HUES6 (cell line): ENCODE measurements at regions not wholly inside any gene's neighbourhood (a gene's known extent, or its start where the extent isn't known, plus 50 kb on each side); places are given as distances from the start of the nearest gene placed in this dataset.

Experiments used
- H3K27ac ChIP-seq: 2 replicates; pipeline ENCODE4 v1.7.0; 2013; ENCODE audit warnings: low read depth, mild to moderate bottlenecking, low read length, inconsistent platforms
- H3K27me3 ChIP-seq: 2 replicates; pipeline ENCODE4 v1.6.1; 2013; ENCODE audit warnings: low read length; ENCODE audit not compliant: control insufficient read depth, insufficient read depth
- H3K36me3 ChIP-seq: 2 replicates; pipeline ENCODE4 v1.6.1; 2013; ENCODE audit warnings: low read length; ENCODE audit not compliant: control insufficient read depth, insufficient read depth
- H3K4me1 ChIP-seq: 2 replicates; pipeline ENCODE4 v1.6.1; 2013; ENCODE audit warnings: low read length; ENCODE audit not compliant: control insufficient read depth, insufficient read depth
- H3K4me3 ChIP-seq: 2 replicates; pipeline ENCODE4 v1.5.1; 2013; ENCODE audit warnings: low read depth, low read length
- H3K9ac ChIP-seq: one replicate; pipeline ENCODE4 v1.6.1; 2013; ENCODE audit warnings: mild to moderate bottlenecking, low read length
- H3K9me3 ChIP-seq: 2 replicates; pipeline ENCODE4 v1.6.1; 2013; ENCODE audit warnings: low read depth, low read length; ENCODE audit not compliant: control insufficient read depth, insufficient read depth

- H3K36me3 ChIP-seq = no peaks in the 10 kb centered on the region
- H3K27me3 ChIP-seq = no peaks in the 10 kb centered on the region
- H3K4me1 ChIP-seq = no peaks in the 10 kb centered on the region
- H3K9ac ChIP-seq = no peak overlapping the region
- H3K9me3 ChIP-seq = no peaks in the 10 kb centered on the region
- H3K4me3 ChIP-seq = no peak overlapping the region
- H3K27ac ChIP-seq = no peak overlapping the region
These were observed 326.4 kb downstream of the MEI4 start for GRCh38 chr6:77979204-77979603.

GRCh38 chr6:77986380-77987034 lies 333.7 kb downstream of the MEI4 start:
- no peaks in the 10 kb centered on the region for H3K27me3 ChIP-seq
- no peak overlapping the region for H3K27ac ChIP-seq
- H3K9ac ChIP-seq = no peak overlapping the region
- H3K9me3 ChIP-seq = no peaks in the 10 kb centered on the region; the same call in 1 of the 2 replicates
- H3K36me3 ChIP-seq = no peaks in the 10 kb centered on the region
- H3K4me3 ChIP-seq = no peak overlapping the region
- H3K4me1 ChIP-seq = no peaks in the 10 kb centered on the region

GRCh38 chr6:77987035-77987384 lies 334.2 kb downstream of the MEI4 start:
- H3K9ac ChIP-seq = no peak overlapping the region
- H3K27me3 ChIP-seq = no peaks in the 10 kb centered on the region
- H3K27ac ChIP-seq = no peak overlapping the region
- no peaks in the 10 kb centered on the region for H3K36me3 ChIP-seq
- H3K4me3 ChIP-seq = no peak overlapping the region
- no peaks in the 10 kb centered on the region for H3K4me1 ChIP-seq
- H3K9me3 ChIP-seq = no peaks in the 10 kb centered on the region; the same call in 1 of the 2 replicates

- 0 out of 2 replicates have a peak, but pooled peaks cover 5% of the 10 kb centered on the region for H3K9me3 ChIP-seq
- no peak overlapping the region for H3K9ac ChIP-seq
- no peaks in the 10 kb centered on the region for H3K36me3 ChIP-seq
- no peaks in the 10 kb centered on the region for H3K4me1 ChIP-seq
- no peak overlapping the region for H3K27ac ChIP-seq
- no peaks in the 10 kb centered on the region for H3K27me3 ChIP-seq
- H3K4me3 ChIP-seq = no peak overlapping the region
These were observed 357.3 kb downstream of the MEI4 start for GRCh38 chr6:78010130-78010529.

- Histone ChIP-seq H3K4me3 (no peak overlapping the region), H3K9me3 (no peaks in the 10 kb centered on the region), H3K36me3 (no peaks in the 10 kb centered on the region), H3K27me3 (no peaks in the 10 kb centered on the region), H3K4me1 (no peaks in the 10 kb centered on the region), H3K9ac (no peak overlapping the region), H3K27ac (no peak overlapping the region)
These were observed 367.7 kb downstream of the MEI4 start for GRCh38 chr6:78020586-78020985.

GRCh38 chr6:78025502-78025901 lies 372.7 kb downstream of the MEI4 start:
- Histone ChIP-seq H3K36me3 (no peaks in the 10 kb centered on the region), H3K9me3 (no peaks in the 10 kb centered on the region), H3K4me3 (no peak overlapping the region), H3K4me1 (no peaks in the 10 kb centered on the region), H3K9ac (no peak overlapping the region), H3K27me3 (no peaks in the 10 kb centered on the region), H3K27ac (no peak overlapping the region)

- no peak overlapping the region for H3K27ac ChIP-seq
- H3K9ac ChIP-seq = no peak overlapping the region
- no peaks in the 10 kb centered on the region for H3K4me1 ChIP-seq
- H3K4me3 ChIP-seq = no peak overlapping the region
- no peaks in the 10 kb centered on the region for H3K9me3 ChIP-seq
- H3K36me3 ChIP-seq = no peaks in the 10 kb centered on the region
- H3K27me3 ChIP-seq = no peaks in the 10 kb centered on the region
These were observed 378.4 kb downstream of the MEI4 start for GRCh38 chr6:78031228-78031627.

GRCh38 chr6:78059171-78059570 lies 406.3 kb downstream of the MEI4 start:
- Histone ChIP-seq H3K36me3 (no peaks in the 10 kb centered on the region), H3K4me1 (no peaks in the 10 kb centered on the region), H3K4me3 (no peak overlapping the region), H3K9me3 (no peaks in the 10 kb centered on the region), H3K9ac (no peak overlapping the region), H3K27ac (no peak overlapping the region), H3K27me3 (no peaks in the 10 kb centered on the region)

- Histone ChIP-seq H3K36me3 (no peaks in the 10 kb centered on the region), H3K27me3 (no peaks in the 10 kb centered on the region), H3K4me1 (no peaks in the 10 kb centered on the region), H3K9me3 (no peaks in the 10 kb centered on the region), H3K9ac (no peak overlapping the region), H3K27ac (no peak overlapping the region), H3K4me3 (no peak overlapping the region)
These were observed 410.2 kb downstream of the MEI4 start for GRCh38 chr6:78062993-78063392.

- Histone ChIP-seq H3K9ac (no peak overlapping the region), H3K4me1 (no peaks in the 10 kb centered on the region), H3K27me3 (no peaks in the 10 kb centered on the region), H3K27ac (no peak overlapping the region), H3K9me3 (no peaks in the 10 kb centered on the region), H3K36me3 (no peaks in the 10 kb centered on the region), H3K4me3 (no peak overlapping the region)
These were observed 423.5 kb downstream of the MEI4 start for GRCh38 chr6:78076371-78076770.

GRCh38 chr6:78089531-78089930 lies 436.7 kb downstream of the MEI4 start:
- Histone ChIP-seq H3K9me3 (no peaks in the 10 kb centered on the region), H3K4me1 (peaks cover 43% of the 10 kb centered on the region), H3K4me3 (no peak overlapping the region), H3K36me3 (no peaks in the 10 kb centered on the region), H3K27ac (no peak overlapping the region; the same call in 1 of the 2 replicates), H3K9ac (no peak overlapping the region), H3K27me3 (no peaks in the 10 kb centered on the region)
